ENCODE measurements at regions not wholly inside any gene's neighbourhood (a gene's known extent, or its start where the extent isn't known, plus 50 kb on each side); places are given as distances from the start of the nearest gene placed in this dataset.

DNA sequence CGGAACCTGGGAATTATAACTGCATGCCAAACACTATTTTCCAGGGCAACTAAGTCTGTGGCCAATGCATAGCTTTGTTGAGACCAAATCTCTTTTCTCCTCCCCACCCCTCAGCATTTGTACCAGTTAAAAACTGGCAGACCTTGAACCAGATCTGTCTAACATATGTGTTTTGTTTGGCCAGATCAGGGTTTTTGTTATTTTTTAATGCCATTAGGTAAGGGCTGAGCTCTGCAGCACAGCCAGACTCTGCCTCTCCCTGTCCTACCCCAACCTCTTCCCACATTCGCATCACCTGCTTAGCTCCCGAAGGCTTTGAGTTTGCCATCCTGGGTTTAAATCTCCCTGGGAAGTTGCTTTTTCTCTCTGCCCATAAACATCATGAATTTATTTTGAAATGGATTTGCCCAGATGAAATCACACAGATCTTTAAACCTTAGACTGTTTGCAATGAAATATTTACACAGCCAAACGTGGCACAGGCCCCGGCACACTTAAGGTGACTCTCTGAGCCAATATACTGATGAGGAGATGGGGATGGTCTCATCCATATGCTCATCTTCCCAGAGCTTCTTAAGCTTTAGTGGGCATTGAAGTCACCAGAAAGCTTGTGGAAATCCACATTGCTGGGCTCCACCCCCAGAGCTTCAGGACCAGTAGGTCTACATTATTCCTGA lies 54.0 kb upstream of the ALDH1B1 start:
- ChIA-PET CTCF (ENCODE audit: partially characterized antibody) (interaction anchor here (0.9 to 4.2 kb wide), 8 partner anchors 8 to 425 kb away, joined by 3 to 15 read pairs (median 4); no protein-coding TSS in a partner anchor), POLR2A (ENCODE audit: partially characterized antibody) (interaction anchor here (0.9 kb wide), 1 partner anchor 8 kb away, joined by 4 read pairs; no protein-coding TSS in a partner anchor)
- no peaks in the 10 kb centered on the region for H3K79me2 ChIP-seq (ENCODE audit: control insufficient read depth in 1 of 2, insufficient read depth in 2 of 2, low read length in 2 of 2)
- H2AK5ac ChIP-seq (ENCODE audit: low read depth, low read length): no peak overlapping the region
- no peak overlapping the region for H3K4ac ChIP-seq (replicated peaks; ENCODE audit: insufficient read length, low read depth, low read length)
- H3K18ac ChIP-seq (ENCODE audit: extremely low read depth, low read length): no peak overlapping the region
- no peak overlapping the region for H2BK5ac ChIP-seq (ENCODE audit: low read depth, low read length)
- no peak overlapping the region for H3K4me2 ChIP-seq (ENCODE audit: insufficient read depth in 1 of 2, low read depth in 2 of 2, low read length in 2 of 2)
- peaks cover 1% of the 10 kb centered on the region in 2 experiments for H4K20me1 ChIP-seq (replicated peaks in 1 of 2; ENCODE audit: control insufficient read depth in 1 of 2, insufficient read depth in 2 of 2, low read length in 2 of 2)
- no peaks in the 10 kb centered on the region for H3K9me3 ChIP-seq (ENCODE audit: insufficient read depth in 2 of 2, low read depth in 1 of 2, low read length in 1 of 2)
- no peaks in the 10 kb centered on the region; a peak in 2 of 7 replicates for H3K27me3 ChIP-seq (replicated peaks in 1 of 4; ENCODE audit: control insufficient read depth in 3 of 4, extremely low read depth in 1 of 4, insufficient read depth in 3 of 4, low read length in 3 of 4)
- H3K4me3 ChIP-seq (ENCODE audit: extremely low read depth in 1 of 4, insufficient read depth in 2 of 4, low read depth in 3 of 4, low read length in 4 of 4): no peak overlapping the region
- H3K27ac ChIP-seq (ENCODE audit: low read depth, low read length): no peak overlapping the region
- H3K23me2 ChIP-seq (ENCODE audit: low read depth, low read length): no peaks in the 10 kb centered on the region
- H2BK15ac ChIP-seq (ENCODE audit: low read length): no peak overlapping the region
- H3K14ac ChIP-seq (ENCODE audit: insufficient read length): no peak overlapping the region
- no peak overlapping the region for H3K9ac ChIP-seq (replicated peaks in 1 of 4; ENCODE audit: extremely low read depth in 1 of 4, low read depth in 3 of 4, low read length in 3 of 4)
- H2BK120ac ChIP-seq (replicated peaks; ENCODE audit: low read depth, low read length): no peak overlapping the region
- no peak overlapping the region for H2BK12ac ChIP-seq (ENCODE audit: low read depth, low read length)
- H3K23ac ChIP-seq (ENCODE audit: insufficient read length): no peak overlapping the region
- no peak overlapping the region for H4K91ac ChIP-seq (replicated peaks; ENCODE audit: insufficient read length, low read length)
- H2AFZ ChIP-seq (ENCODE audit: low read length): no peak overlapping the region
- H3K56ac ChIP-seq (replicated peaks; ENCODE audit: insufficient read length, low read depth, low read length): no peak overlapping the region
- H3K4me1 ChIP-seq (replicated peaks in 1 of 4; ENCODE audit: control insufficient read depth in 3 of 4, insufficient read depth in 4 of 4, low read length in 3 of 4): peaks cover 0 to 8% (median 2%) of the 10 kb centered on the region in 4 experiments; a peak in 3 of 7 replicates
- H3K79me1 ChIP-seq (ENCODE audit: low read depth, low read length): no peaks in the 10 kb centered on the region
- TF ChIP-seq CREB1 (IDR thresholded peaks at IDR 0.05) (no peak), NRF1 (IDR thresholded peaks at IDR 0.05; ENCODE audit: low read depth, low read length) (no peak), KDM1A (IDR thresholded peaks at IDR 0.05; ENCODE audit: borderline replicate concordance, low read length) (no peak), TAF1 (IDR thresholded peaks at IDR 0.05; ENCODE audit: low read depth, low read length) (no peak), POLR2A (IDR thresholded peaks at IDR 0.05; ENCODE audit: control extremely low read depth in 1 of 2, low read depth in 2 of 2, low read length in 2 of 2) (no peak), SIRT6 (IDR thresholded peaks at IDR 0.05; ENCODE audit: low read length) (no peak), HDAC6 (IDR thresholded peaks at IDR 0.05; ENCODE audit: low read depth, low read length) (no peak), CHD1 (IDR thresholded peaks at IDR 0.05; ENCODE audit: low read depth, low read length) (no peak), USF2 (IDR thresholded peaks at IDR 0.05; ENCODE audit: low read length) (no peak)
- WGBS, 2 experiments (ENCODE audit: extremely low coverage in 1 of 2, insufficient coverage in 1 of 2, insufficient read length in 1 of 2, insufficient replicate concordance in 2 of 2, low coverage in 1 of 2, low lambda C conversion rate in 2 of 2, missing lambda C conversion rate in 1 of 2): 87% methylated on average over 5 of the region's 5 CpGs; no CpG with 5 or more reads in 1 of the 2 experiments
- H4K8ac ChIP-seq (ENCODE audit: extremely low read depth, insufficient read depth, low read length): no peak overlapping the region
- H4K5ac ChIP-seq (ENCODE audit: insufficient read length, low read depth, low read length): no peak overlapping the region
- no peak for FAIRE-seq
- no peak for DNase-seq (ENCODE audit: low read depth in 1 of 2, low spot score in 2 of 2)
- no peaks in the 10 kb centered on the region for H3K36me3 ChIP-seq (ENCODE audit: control insufficient read depth in 2 of 4, insufficient read depth in 4 of 4, low read length in 3 of 4)
- no peak overlapping the region for H2BK20ac ChIP-seq (ENCODE audit: low read length)

All from H1 (cell line).